ENCODE measurements at regions not wholly inside any gene's neighbourhood (a gene's known extent, or its start where the extent isn't known, plus 50 kb on each side); places are given as distances from the start of the nearest gene placed in this dataset.

DNA sequence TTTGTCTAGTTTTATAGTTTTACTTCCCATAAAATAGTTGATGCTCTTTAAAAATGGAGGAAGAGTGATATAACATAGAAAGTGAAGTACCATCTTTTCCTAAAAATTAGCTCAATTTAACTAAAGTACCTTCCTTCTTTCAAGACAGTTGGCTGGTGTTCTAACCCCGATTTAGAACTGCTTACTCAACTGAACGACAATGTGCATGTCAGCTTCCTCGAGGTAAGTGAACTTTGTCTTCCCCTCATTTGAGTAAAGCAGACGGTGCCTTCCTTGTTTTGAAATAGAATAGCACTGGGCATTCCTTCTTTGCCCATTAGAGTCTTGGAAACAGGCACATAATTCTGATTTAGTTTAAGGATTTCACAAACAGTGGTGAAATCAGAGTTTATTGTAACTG, 1519.2 kb downstream of the EFNB2 start:
- DNase-seq, result no peak
- H3K36me3 ChIP-seq (ENCODE audit: low read depth, missing control alignments), result no peaks in the 10 kb centered on the region
- H3K4me1 ChIP-seq, result no peaks in the 10 kb centered on the region
- no peak for TF ChIP-seq POLR2A (IDR thresholded peaks at IDR 0.05)
- TF ChIP-seq, protein P1, sequence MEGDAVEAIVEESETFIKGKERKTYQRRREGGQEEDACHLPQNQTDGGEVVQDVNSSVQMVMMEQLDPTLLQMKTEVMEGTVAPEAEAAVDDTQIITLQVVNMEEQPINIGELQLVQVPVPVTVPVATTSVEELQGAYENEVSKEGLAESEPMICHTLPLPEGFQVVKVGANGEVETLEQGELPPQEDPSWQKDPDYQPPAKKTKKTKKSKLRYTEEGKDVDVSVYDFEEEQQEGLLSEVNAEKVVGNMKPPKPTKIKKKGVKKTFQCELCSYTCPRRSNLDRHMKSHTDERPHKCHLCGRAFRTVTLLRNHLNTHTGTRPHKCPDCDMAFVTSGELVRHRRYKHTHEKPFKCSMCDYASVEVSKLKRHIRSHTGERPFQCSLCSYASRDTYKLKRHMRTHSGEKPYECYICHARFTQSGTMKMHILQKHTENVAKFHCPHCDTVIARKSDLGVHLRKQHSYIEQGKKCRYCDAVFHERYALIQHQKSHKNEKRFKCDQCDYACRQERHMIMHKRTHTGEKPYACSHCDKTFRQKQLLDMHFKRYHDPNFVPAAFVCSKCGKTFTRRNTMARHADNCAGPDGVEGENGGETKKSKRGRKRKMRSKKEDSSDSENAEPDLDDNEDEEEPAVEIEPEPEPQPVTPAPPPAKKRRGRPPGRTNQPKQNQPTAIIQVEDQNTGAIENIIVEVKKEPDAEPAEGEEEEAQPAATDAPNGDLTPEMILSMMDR (IDR thresholded peaks at IDR 0.05), result no peak
- intact Hi-C loops (cut with DNase I; ENCODE audit: low total_unique reads), result no loop called here
- WGBS, 2 donors, result 49 to 57% methylated on average over 4 of the region's 4 CpGs
- no peaks in the 10 kb centered on the region for H3K9me3 ChIP-seq
- no peaks in the 10 kb centered on the region for H3K27me3 ChIP-seq
- H3K4me3 ChIP-seq, result no peak overlapping the region
- no peak overlapping the region for H3K27ac ChIP-seq

DNA sequence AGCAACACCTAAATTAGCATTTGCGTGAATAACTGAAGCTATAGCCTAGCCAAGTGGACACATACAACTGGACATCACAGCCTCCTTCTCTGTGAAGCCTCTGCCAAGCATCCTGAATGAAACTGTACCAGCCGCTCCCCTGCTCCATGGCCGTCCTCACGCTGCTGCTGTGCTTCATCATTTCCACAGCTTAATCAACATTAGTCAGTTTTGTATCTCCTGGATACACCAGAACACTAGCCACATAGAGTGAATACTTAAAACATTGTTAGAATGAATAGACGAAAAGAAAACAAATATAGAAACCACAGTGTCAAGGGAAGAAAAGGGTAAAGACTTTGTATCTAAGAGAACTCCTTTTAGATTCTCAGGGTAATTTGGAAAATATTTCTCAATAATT, 1526.9 kb downstream of the EFNB2 start:
- DNase-seq, result no peak
- Histone ChIP-seq H3K4me1 (no peaks in the 10 kb centered on the region), H3K9me3 (no peaks in the 10 kb centered on the region), H3K27ac (no peak overlapping the region), H3K36me3 (ENCODE audit: low read depth, missing control alignments) (no peaks in the 10 kb centered on the region), H3K27me3 (no peaks in the 10 kb centered on the region), H3K4me3 (no peak overlapping the region)
- 80 to 90% methylated on average over 5 of the region's 5 CpGs for WGBS, 2 donors
- intact Hi-C loops (cut with DNase I; ENCODE audit: low total_unique reads), result no loop called here
- TF ChIP-seq, protein P1 (IDR thresholded peaks at IDR 0.05), result no peak

DNA sequence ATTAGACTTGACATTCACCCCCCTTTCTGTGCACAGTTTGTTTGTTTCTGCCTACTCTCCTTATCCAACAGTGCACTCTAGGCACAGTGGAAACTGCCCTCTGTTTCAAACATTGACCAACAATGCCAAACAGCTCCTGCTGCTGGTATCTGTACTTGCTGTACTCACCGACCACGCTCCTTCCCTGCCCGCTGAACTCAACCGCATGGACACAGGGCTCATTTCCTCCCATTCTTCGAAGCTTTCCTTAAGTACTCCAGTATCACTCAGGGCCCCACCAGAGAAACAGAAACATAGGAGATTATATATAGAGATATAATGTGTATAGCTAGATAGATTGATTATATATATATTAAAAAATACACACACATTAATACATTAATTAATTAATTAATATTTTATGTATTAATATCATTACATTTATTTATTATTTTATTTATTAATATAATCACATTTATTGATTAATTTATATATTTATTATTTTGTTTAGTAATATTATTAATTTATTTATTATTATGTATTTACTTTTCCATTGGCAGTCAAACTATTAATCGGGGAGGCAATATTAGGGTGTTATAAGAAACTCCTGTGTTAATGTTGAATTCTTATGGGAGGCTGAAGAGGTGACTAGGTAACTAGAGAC, 1528.2 kb downstream of the EFNB2 start:
- intact Hi-C loops (cut with DNase I; ENCODE audit: low total_unique reads), result no loop called here
- TF ChIP-seq, protein P1 (IDR thresholded peaks at IDR 0.05), result no peak
- TF ChIP-seq POLR2A (IDR thresholded peaks at IDR 0.05), result no peak
- H3K4me3 ChIP-seq, result no peak overlapping the region
- no peaks in the 10 kb centered on the region for H3K9me3 ChIP-seq
- H3K27ac ChIP-seq, result no peak overlapping the region
- WGBS, 2 donors, result 88 to 93% methylated on average over 6 of the region's 6 CpGs
- DNase-seq, result no peak
- H3K4me1 ChIP-seq, result no peaks in the 10 kb centered on the region
- no peaks in the 10 kb centered on the region for H3K36me3 ChIP-seq (ENCODE audit: low read depth, missing control alignments)
- H3K27me3 ChIP-seq, result no peaks in the 10 kb centered on the region

DNA sequence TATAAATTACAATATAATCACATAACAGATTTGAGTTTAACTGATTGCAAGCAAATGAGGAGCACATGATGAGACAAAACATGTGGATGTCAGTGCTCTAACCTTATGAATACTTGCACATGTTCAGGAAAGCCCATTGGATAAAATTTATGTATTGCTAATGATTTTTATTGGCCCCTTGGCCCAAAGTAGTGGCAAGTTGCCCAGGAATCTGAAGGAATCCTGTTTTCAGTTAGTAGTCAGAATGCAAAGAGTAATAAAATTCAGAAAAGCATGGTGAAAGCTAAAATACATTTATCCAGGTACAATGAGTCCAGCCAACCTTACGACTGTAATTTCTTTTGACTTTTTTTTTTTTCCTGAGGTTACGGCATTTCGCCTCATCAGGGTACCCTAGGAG, 1539.4 kb downstream of the EFNB2 start:
- no peak overlapping the region for H3K27ac ChIP-seq
- TF ChIP-seq, protein P1 (IDR thresholded peaks at IDR 0.05), result no peak
- no peak for TF ChIP-seq POLR2A (IDR thresholded peaks at IDR 0.05)
- H3K9me3 ChIP-seq, result no peaks in the 10 kb centered on the region
- DNase-seq, result no peak
- H3K27me3 ChIP-seq, result no peaks in the 10 kb centered on the region
- H3K4me1 ChIP-seq, result no peaks in the 10 kb centered on the region
- no peak overlapping the region for H3K4me3 ChIP-seq
- H3K36me3 ChIP-seq (ENCODE audit: low read depth, missing control alignments), result no peaks in the 10 kb centered on the region
- 60 to 62% methylated on average over 3 of the region's 3 CpGs for whole genome bisulfite sequencing, 2 donors
- intact Hi-C loops (cut with DNase I; ENCODE audit: low total_unique reads), result no loop called here

DNA sequence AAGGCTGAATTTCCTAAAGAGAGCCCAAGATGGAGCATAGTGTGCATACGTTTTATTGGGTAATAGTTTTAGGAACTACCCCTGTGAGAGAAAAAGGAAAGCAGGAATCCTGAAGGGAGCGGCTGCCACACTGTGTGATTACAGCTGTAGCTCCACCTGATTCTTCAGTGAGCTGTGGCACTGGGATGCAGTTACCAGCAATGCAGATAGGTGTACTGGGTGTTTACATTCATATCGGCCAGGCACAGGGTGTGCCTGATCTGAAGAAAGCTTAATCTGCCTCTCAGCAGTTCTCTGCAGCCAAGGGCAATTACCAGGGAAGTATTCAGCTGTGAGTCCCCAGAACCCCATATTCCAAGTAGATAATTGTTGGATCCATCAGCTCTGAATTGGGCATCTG, 1541.8 kb downstream of the EFNB2 start:
- H3K9me3 ChIP-seq, result no peaks in the 10 kb centered on the region
- TF ChIP-seq, protein P1 (IDR thresholded peaks at IDR 0.05), result no peak
- no peak for TF ChIP-seq POLR2A (IDR thresholded peaks at IDR 0.05)
- no peaks in the 10 kb centered on the region for H3K27me3 ChIP-seq
- H3K4me1 ChIP-seq, result no peaks in the 10 kb centered on the region
- 81 to 91% methylated on average over 3 of the region's 3 CpGs for WGBS, 2 donors
- intact Hi-C loops (cut with DNase I; ENCODE audit: low total_unique reads), result no loop called here
- H3K36me3 ChIP-seq (ENCODE audit: low read depth, missing control alignments), result no peaks in the 10 kb centered on the region
- H3K4me3 ChIP-seq, result no peak overlapping the region
- no peak for DNase-seq
- H3K27ac ChIP-seq, result no peak overlapping the region
